Activated CD8-positive, alpha-beta memory T cell treated with anti-CD3 and anti-CD28 coated beads for 36 hours (primary cell): ENCODE measurements at regions not wholly inside any gene's neighbourhood (a gene's known extent, or its start where the extent isn't known, plus 50 kb on each side); places are given as distances from the start of the nearest gene placed in this dataset.

Experiments used
- CTCF ChIA-PET: fragments of 350-600 bp; sonication (Branson Sonifier 250); formaldehyde crosslinking; loops from one replicate; lab custom pipeline; 2021; ENCODE audit warnings: antibody characterized with exemption; lab: Charles Lee
- POLR2A ChIA-PET: fragments of 350-600 bp; sonication (Branson Sonifier 250); formaldehyde crosslinking; loops from one replicate; lab custom pipeline; 2021; ENCODE audit warnings: antibody characterized with exemption; lab: Charles Lee

DNA sequence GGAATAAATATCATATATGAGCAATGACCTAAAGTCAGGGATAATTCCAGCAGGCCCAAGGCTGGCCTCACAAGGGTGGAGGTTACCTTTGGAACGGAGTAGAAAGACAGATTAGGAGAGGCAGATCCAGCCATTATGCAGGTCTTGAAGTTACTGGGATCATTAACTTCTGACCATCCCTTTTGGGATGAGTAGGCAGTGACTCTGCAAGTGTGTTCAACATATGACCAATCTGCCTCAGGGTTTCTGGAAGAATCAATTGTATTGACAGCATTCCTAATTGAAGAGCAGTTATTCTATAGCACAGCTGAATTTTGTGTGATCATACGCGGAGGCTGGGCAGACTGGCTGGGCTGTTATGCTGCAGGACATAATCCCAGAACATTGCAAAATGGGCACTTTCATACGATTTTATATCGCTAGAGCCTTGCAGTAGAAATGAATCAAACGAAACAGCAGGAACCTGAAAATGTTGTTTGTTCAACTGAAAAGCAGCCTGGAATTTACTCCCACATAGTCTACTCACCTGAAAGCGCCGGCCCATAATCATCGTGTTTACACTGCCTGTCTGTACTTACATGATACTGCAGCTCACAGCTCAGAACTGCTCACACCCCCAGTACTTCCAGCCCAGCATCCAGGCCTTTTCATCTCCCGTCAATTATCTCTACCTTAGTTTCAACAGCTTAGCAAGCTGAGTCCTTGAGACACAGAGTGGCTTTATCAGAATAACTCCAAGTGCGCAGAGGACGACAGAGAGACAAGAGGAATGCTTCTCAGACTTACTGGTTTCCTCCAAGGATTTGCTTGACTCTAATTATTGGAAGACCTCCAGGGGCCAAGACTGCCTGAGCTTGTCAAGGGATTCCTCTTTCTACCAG, 556.1 kb downstream of the EFNB2 start:
- ChIA-PET POLR2A (no interaction called here), CTCF (no interaction called here)

- CTCF ChIA-PET: no interaction called here
Observed at GRCh38 chr13:105974380-105974779, 561.1 kb downstream of the EFNB2 start.

DNA sequence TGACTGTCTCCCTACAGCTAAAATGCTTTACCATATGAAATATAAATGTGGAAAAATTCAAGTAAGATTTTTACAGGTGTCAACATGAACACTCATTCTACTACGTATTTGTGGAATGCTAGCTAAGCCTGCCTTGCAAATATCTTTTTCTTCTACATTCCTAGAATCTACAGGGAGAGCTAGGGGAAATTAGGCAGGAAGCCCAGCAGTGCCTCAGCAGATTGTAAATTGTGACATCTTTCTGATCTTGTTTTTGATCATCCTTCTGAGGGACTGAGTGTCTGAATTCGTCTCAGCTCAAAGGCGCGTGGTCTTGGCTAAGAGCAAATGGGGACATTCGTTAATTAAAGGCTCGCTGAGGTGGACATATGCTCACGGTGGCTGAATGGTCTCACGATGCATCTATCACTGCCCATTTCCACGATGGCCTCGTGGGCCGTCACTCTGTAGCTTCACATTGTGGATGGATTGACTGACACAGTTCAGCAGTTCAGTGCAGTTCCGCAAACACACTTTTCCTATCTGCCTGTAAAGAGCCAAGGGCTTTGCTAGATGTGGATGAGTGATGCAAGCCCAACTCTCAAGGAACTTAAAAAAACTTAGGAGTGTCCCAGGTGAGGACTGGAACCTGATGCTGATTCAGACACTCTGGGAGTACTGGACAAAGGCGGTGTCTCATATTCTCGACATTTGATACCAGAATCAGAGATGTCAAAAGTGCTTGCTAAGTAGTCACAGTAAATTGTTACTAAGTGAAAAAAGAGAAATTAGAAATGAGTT, 562.5 kb downstream of the EFNB2 start:
- ChIA-PET POLR2A (no interaction called here), CTCF (interaction anchor here (1.0 kb wide), 1 partner anchor 52 kb away, joined by 3 read pairs; no protein-coding TSS in a partner anchor)

More at GRCh38 chr13:105974380-105974779, 561.1 kb downstream of the EFNB2 start:
- POLR2A ChIA-PET: no interaction called here

DNA sequence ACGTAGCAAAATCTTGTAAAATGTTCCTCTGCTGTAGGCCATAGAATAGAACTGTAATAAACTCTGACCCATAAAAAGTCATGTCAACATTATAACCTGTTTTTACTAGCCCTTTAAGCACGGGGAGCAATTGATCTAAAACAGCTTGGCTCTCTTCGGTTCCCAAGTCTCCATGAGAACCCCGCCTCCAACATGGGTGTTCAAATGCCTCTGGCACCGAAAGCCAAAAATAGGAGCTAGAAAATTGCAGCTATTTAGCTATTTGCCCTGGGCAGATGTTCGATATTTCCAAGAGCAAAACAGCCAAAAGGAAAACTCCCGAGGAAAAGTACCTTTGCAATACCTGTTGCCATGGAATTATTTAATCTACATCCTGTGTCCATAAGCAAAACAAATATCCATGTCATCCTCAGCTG, 563.1 kb downstream of the EFNB2 start:
- ChIA-PET CTCF (interaction anchor here (1.0 kb wide), 1 partner anchor 51 kb away, joined by 3 read pairs; no protein-coding TSS in a partner anchor), POLR2A (no interaction called here)

DNA sequence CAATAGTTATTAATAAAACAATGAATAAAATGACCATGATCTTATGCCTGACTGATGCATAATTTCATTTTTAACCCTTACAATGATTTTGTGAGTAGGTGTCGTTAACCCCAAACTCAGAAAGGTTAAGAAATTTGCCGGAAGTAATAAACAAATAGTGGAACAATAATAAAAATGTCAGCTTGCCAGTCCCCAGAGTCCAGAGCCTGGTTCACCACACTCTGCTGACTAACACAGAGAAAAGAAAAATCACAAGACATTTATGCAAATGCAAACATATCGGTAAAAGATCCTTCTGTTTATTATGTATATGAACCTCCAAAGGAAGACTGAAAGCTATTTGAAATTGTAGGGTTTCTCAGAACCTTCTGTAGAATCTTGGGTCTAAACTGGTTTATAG, 563.7 kb downstream of the EFNB2 start:
- CTCF ChIA-PET: no interaction called here
- POLR2A ChIA-PET: no interaction called here

GRCh38 chr13:105971312-105971711, 564.1 kb downstream of the EFNB2 start:
- POLR2A ChIA-PET: no interaction called here

GRCh38 chr13:105969761-105970160, 565.7 kb downstream of the EFNB2 start:
- POLR2A ChIA-PET: no interaction called here
- CTCF ChIA-PET: no interaction called here

More at GRCh38 chr13:105971312-105971711, 564.1 kb downstream of the EFNB2 start:
- CTCF ChIA-PET: no interaction called here

- ChIA-PET CTCF (no interaction called here), POLR2A (no interaction called here)
Observed at GRCh38 chr13:105965910-105966309, 569.6 kb downstream of the EFNB2 start.

DNA sequence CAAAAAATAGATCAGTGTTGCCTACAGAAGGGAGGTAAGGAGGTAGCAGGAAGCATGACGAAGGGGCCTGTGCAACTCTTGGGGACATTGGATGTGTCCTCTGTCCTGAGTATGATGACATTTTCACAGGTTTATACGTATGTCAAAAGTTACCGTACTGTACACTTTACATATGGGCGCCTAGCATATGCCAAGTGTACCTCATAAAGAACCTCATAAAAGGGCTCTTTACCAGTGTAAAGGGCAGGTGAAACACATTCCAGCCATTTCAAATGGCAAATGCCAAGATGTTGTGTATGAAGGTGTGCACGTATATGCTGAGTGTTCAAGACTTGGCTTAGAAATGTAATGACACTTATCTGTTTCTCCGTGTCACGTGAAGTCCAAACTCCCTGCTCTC, 573.4 kb downstream of the EFNB2 start:
- ChIA-PET CTCF (no interaction called here), POLR2A (no interaction called here)

DNA sequence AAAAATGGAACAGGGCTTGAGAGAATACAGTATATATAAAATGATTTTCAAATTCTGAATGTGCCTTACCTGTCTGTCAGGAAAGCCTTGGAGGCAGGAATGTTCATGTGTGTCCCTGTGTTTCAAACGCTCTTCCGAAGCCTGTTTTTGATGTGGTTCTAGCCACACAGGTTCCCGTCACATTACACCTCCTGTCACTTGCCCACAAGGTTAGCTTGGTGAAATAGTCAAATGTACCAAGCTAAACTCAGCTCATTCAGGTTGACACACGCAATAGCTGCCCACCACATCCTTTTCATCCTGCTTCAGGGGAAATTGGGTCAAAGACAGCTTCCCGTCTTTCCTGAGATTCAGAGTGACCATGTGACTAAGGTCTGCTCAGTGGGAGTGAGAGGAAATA, 574.0 kb downstream of the EFNB2 start:
- ChIA-PET CTCF (no interaction called here), POLR2A (no interaction called here)

GRCh38 chr13:105960326-105960725, 575.1 kb downstream of the EFNB2 start:
- CTCF ChIA-PET: no interaction called here
- POLR2A ChIA-PET: no interaction called here

GRCh38 chr13:105959876-105960275, 575.6 kb downstream of the EFNB2 start:
- ChIA-PET CTCF (no interaction called here), POLR2A (no interaction called here)

DNA sequence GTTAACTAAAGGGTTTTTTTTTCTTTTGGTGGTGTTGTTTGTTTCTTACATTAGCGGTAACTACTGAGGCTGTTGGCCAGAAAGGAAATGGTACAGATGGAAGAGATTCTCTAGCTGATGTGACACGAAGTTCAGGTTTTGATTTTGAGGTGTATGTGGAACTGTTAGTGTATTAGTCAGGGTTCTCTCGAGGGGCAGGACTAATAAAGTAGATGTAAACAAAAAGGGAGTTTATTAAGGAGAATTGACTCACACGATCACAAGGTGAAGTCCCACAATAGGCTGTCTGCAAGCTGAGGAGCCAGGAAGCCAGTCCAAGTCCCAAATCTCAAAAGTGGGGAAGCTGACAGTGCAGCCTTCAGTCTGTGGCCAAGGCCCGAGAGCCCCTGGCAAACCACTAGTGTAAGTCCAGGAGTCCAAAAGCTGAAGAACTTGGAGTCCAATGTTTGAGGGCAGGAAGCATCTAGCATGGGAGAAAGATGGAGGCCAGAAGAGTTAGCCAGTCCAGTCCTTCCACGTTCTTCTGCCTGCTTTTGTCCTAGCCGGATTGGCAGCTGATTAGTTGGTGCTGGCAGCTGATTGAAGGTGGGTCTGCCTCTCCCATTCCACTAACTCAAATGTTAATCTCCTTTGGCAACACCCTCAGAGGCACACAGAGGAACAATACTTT, 577.6 kb downstream of the EFNB2 start:
- CTCF ChIA-PET: no interaction called here
- POLR2A ChIA-PET: no interaction called here

- POLR2A ChIA-PET: no interaction called here
Observed at GRCh38 chr13:105956921-105957320, 578.5 kb downstream of the EFNB2 start.

DNA sequence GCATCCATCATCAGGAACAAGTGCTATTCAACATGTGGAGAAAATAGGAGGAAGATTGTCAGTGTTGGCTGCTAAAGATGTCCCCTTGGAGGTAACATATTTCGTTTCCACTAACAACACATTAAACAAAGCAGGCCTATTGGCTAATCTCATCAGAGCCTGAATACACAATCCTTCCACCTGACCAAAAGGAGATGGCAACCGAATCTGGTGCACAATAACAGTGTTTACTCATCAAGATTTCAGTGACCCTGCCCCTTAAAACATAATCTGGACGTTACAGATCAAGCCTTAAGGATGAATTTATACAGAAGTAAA, 582.5 kb downstream of the EFNB2 start:
- CTCF ChIA-PET: no interaction called here
- POLR2A ChIA-PET: no interaction called here

More at GRCh38 chr13:105956921-105957320, 578.5 kb downstream of the EFNB2 start:
- CTCF ChIA-PET: no interaction called here

GRCh38 chr13:105952233-105952972, 583.1 kb downstream of the EFNB2 start:
- ChIA-PET POLR2A (no interaction called here), CTCF (no interaction called here)

DNA sequence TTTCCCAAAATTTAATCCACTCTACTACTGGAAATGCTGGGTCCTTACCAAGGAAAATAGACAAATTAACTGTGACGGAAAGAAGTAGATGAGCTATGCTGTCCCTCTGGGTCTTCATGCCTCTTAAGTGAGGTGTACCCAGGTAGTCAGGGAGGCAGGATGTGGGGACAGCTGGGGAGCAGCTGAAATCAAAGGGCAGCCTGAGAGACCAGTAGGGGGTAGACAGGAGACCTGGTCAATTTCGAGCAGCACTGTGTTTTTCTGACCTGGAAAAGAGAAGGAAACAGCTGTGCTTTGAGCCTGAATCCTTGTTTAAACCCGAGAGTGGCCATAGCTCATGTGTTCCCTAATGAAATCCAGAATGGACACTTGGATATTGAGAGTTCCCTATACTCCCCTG, 587.3 kb downstream of the EFNB2 start:
- POLR2A ChIA-PET: no interaction called here
- CTCF ChIA-PET: no interaction called here

DNA sequence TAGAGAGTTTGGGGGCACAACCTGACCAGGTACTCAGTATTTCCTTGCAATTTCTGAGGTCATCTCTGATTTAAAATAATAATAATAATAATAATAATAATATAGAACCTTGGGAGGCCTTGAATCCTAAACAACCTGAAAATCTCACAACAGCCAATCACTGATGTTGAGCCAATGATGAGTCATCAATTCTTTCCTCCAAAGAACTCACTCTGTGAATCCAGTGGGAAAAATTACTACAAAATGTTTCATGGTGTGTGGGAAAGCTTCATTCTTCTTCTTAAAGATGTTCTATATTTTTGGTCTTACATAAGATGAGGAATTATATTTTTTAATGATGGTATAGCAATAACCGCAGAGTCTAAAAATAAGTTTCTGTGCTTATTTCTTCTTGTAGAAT, 594.6 kb downstream of the EFNB2 start:
- ChIA-PET POLR2A (no interaction called here), CTCF (no interaction called here)

GRCh38 chr13:105937451-105937850, 598.0 kb downstream of the EFNB2 start:
- POLR2A ChIA-PET: no interaction called here
- CTCF ChIA-PET: no interaction called here

DNA sequence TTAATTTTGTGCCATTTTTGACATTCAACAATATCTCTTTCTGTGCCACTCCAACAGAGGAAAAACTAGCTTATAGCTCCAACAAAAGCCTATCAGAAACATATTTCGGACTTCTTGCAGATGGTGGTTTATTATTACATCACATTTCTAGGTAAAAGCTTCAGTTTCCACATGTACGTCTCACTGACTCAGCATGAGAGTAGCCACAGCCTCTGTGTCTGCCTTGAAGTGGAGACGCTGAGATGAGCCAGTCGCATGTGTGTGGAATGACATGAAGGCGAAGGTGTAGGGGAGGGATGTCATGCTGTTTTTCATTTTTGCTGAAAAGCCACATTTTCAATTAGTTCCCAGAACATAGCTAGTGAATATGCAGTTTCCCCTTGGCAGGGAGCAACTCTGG, 598.6 kb downstream of the EFNB2 start:
- POLR2A ChIA-PET: no interaction called here
- CTCF ChIA-PET: no interaction called here
